B cell (primary cell): ENCODE measurements at regions not wholly inside any gene's neighbourhood (a gene's known extent, or its start where the extent isn't known, plus 50 kb on each side); places are given as distances from the start of the nearest gene placed in this dataset.

Experiments used
- ATAC-seq: fragments of 200-7000 bp; cut with Tn5 transposase; one replicate; pipeline ENCODE4 v1.10.0; 2021; ENCODE audit warnings: low read depth, mild to moderate bottlenecking, moderate number of reproducible peaks, moderate library complexity
- CTCF ChIA-PET: fragments of 350-600 bp; sonication (Branson Sonifier 250); formaldehyde crosslinking; loops from one replicate; lab custom pipeline; 2021; ENCODE audit warnings: antibody characterized with exemption, inconsistent platforms; lab: Charles Lee
- POLR2A ChIA-PET: fragments of 350-600 bp; sonication (Branson Sonifier 250); formaldehyde crosslinking; loops from one replicate; lab custom pipeline; 2021; ENCODE audit warnings: antibody characterized with exemption; lab: Charles Lee
- DNase-seq: peaks from one replicate; pipeline ENCODE4 v3.0.0; 2013
- H2AFZ ChIP-seq: 2 replicates; pipeline ENCODE4 v1.6.1; 2012; ENCODE audit warnings: mild to moderate bottlenecking, low read depth, low read length; ENCODE audit not compliant: insufficient read depth, poor library complexity, severe bottlenecking
- H3K27ac ChIP-seq, 2 donors: 1 replicate in 1 of 2; 2 replicates in 1 of 2; pipeline ENCODE4 v1.5.1; 2012 to 2013; ENCODE audit warnings: low read length in 2 of 2, mild to moderate bottlenecking in 2 of 2, moderate library complexity in 1 of 2
- H3K27me3 ChIP-seq, 4 experiments: fragments of 200-600 bp in 1 of 4; sonication (generic) in 1 of 4; replicated peaks in 1 of 4; 1 replicate in 2 of 4; 2 replicates in 2 of 4; pipeline versions ENCODE4 v1.6.1 to v1.7.0; 2013 to 2016; ENCODE audit warnings: low read length in 3 of 4, mild to moderate bottlenecking in 2 of 4, mixed read lengths in 1 of 4, moderate library complexity in 1 of 4; ENCODE audit not compliant: insufficient read depth in 4 of 4, control insufficient read depth in 3 of 4; ENCODE audit errors: control extremely low read depth in 1 of 4
- H3K36me3 ChIP-seq, 2 experiments: replicated peaks in 1 of 2; 1 replicate in 1 of 2; 2 replicates in 1 of 2; pipeline versions ENCODE4 v1.6.1 to v1.7.1; 2013; ENCODE audit warnings: low read length in 1 of 2; ENCODE audit not compliant: insufficient read depth in 2 of 2, control insufficient read depth in 1 of 2; ENCODE audit errors: control extremely low read depth in 1 of 2, extremely low read depth in 1 of 2
- H3K4me1 ChIP-seq, 2 donors: fragments of 200-600 bp in 1 of 2; sonication (generic) in 1 of 2; 1 replicate in 1 of 2; 2 replicates in 1 of 2; pipeline versions ENCODE4 v1.5.1 to v1.6.1; 2013 to 2017; ENCODE audit warnings: low read length in 2 of 2; ENCODE audit not compliant: control insufficient read depth in 2 of 2, insufficient read depth in 2 of 2
- H3K4me2 ChIP-seq: replicated peaks from 2 replicates; pipeline ENCODE3; 2012; ENCODE audit warnings: mild to moderate bottlenecking, low read depth, low read length; ENCODE audit not compliant: poor library complexity, severe bottlenecking
- H3K4me3 ChIP-seq, 5 experiments: fragments of 200-600 bp in 1 of 5; sonication (generic) in 1 of 5; 1 replicate in 3 of 5; 2 replicates in 2 of 5; pipeline versions ENCODE4 v1.5.1 to v1.7.0; 2011 to 2016; ENCODE audit warnings: low read length in 4 of 5, mild to moderate bottlenecking in 4 of 5, low read depth in 2 of 5, control low read depth in 1 of 5, moderate library complexity in 1 of 5; ENCODE audit not compliant: insufficient read depth in 1 of 5; ENCODE audit errors: control extremely low read depth in 1 of 5, extremely low read depth in 1 of 5
- H3K79me2 ChIP-seq: fragments of 200-600 bp; sonication (generic); one replicate; pipeline ENCODE4 v1.6.0; 2016; ENCODE audit warnings: low read length; ENCODE audit not compliant: control insufficient read depth, insufficient read depth
- H3K9ac ChIP-seq: fragments of 200-600 bp; sonication (generic); 2 replicates; pipeline ENCODE4 v1.6.1; 2017; ENCODE audit warnings: mild to moderate bottlenecking, low read length, moderate library complexity
- H3K9me3 ChIP-seq, 3 donors: one replicate each; pipeline versions ENCODE4 v1.6.1 to v1.7.1; 2013; ENCODE audit warnings: low read length in 2 of 3; ENCODE audit not compliant: control insufficient read depth in 2 of 3, insufficient read depth in 1 of 3; ENCODE audit errors: control extremely low read depth in 1 of 3
- H4K20me1 ChIP-seq: 2 replicates; pipeline ENCODE4 v1.6.0; 2012; ENCODE audit warnings: mild to moderate bottlenecking, low read length; ENCODE audit not compliant: insufficient read depth, control insufficient read depth, poor library complexity, severe bottlenecking
- H3K27ac Mint-ChIP-seq: one replicate; pipeline ENCODE4 v1.8.0; 2021; ENCODE audit warnings: mixed read lengths
- H3K27me3 Mint-ChIP-seq: one replicate; pipeline ENCODE4 v1.8.0; 2021; ENCODE audit warnings: mixed read lengths
- H3K4me1 Mint-ChIP-seq: one replicate; pipeline ENCODE4 v1.8.0; 2021; ENCODE audit warnings: mixed read lengths
- H3K4me3 Mint-ChIP-seq: one replicate; pipeline ENCODE4 v1.8.0; 2021; ENCODE audit warnings: mixed read lengths
- H3K9me3 Mint-ChIP-seq: one replicate; pipeline ENCODE4 v1.8.0; 2022; ENCODE audit warnings: mixed read lengths; ENCODE audit not compliant: insufficient read depth
- EZH2 ChIP-seq: IDR thresholded peaks from 2 replicates; pipeline ENCODE4 v1.6.1; 2012; ENCODE audit warnings: borderline replicate concordance, low read depth, mild to moderate bottlenecking, moderate library complexity, low read length; ENCODE audit not compliant: insufficient read depth, poor library complexity, severe bottlenecking
- WGBS: methylation state at CpG from one replicate; pipeline ENCODE4 v1.1.5; 2013; ENCODE audit warnings: missing lambda C conversion rate; ENCODE audit not compliant: insufficient coverage; 5-methylcytosine and 5-hydroxymethylcytosine counted together
- intact Hi-C: fragments of 100-400 bp; cut with micrococcal nuclease; formaldehyde crosslinking; loops from one replicate; pipeline ENCODE4 v1.10.0; 2022
- TF ChIP-seq, protein P1 (sequence below): fragments of 200-600 bp; IDR thresholded peaks from one replicate; pipeline ENCODE4 v1.8.0; 2022; ENCODE audit warnings: antibody characterized with exemption, mild to moderate bottlenecking

DNA sequence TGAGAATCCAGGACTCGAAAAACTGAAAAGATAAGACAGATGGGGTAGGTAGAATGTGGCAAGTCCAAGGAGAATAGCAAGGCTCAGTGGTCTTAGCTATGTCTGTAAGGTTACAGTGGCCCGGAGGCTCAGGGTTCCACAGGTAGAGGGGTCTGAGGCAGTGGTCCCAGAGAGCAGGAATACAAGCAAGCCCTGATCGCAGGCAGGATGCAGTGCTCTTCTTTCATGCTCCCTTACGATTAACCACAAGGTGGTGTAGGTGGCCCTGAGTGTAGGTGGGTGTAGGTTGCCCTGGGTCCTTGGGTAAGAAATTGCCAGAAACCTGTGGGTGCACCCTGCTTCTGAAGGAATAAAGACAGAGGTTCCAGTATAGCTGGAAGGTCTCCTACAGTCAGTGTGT, 99.1 kb upstream of the RAB3GAP2 start:
- CTCF ChIA-PET, result no interaction called here
- no peak overlapping the region for H2AFZ ChIP-seq
- no peaks in the 10 kb centered on the region for H3K9me3 ChIP-seq
- DNase-seq (no peak), ATAC-seq (no peak)
- H3K4me1 Mint-ChIP-seq, result no peaks in the 10 kb centered on the region
- peaks cover 10% of the 10 kb centered on the region for H3K27me3 Mint-ChIP-seq
- peaks cover 11% of the 10 kb centered on the region for H3K9me3 Mint-ChIP-seq
- POLR2A ChIA-PET, result no interaction called here
- TF ChIP-seq EZH2, result no peak
- TF ChIP-seq, protein P1, sequence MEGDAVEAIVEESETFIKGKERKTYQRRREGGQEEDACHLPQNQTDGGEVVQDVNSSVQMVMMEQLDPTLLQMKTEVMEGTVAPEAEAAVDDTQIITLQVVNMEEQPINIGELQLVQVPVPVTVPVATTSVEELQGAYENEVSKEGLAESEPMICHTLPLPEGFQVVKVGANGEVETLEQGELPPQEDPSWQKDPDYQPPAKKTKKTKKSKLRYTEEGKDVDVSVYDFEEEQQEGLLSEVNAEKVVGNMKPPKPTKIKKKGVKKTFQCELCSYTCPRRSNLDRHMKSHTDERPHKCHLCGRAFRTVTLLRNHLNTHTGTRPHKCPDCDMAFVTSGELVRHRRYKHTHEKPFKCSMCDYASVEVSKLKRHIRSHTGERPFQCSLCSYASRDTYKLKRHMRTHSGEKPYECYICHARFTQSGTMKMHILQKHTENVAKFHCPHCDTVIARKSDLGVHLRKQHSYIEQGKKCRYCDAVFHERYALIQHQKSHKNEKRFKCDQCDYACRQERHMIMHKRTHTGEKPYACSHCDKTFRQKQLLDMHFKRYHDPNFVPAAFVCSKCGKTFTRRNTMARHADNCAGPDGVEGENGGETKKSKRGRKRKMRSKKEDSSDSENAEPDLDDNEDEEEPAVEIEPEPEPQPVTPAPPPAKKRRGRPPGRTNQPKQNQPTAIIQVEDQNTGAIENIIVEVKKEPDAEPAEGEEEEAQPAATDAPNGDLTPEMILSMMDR, result no peak
- intact Hi-C loops, result no loop called here
- no peak overlapping the region for H3K27ac Mint-ChIP-seq
- WGBS, result 84% methylated on average over 4 of the region's 4 CpGs
- H3K4me3 ChIP-seq, result no peak overlapping the region
- H4K20me1 ChIP-seq, result no peaks in the 10 kb centered on the region
- no peak overlapping the region for H3K9ac ChIP-seq
- no peaks in the 10 kb centered on the region for H3K36me3 ChIP-seq
- no peaks in the 10 kb centered on the region for H3K79me2 ChIP-seq
- H3K27ac ChIP-seq, result no peak overlapping the region
- H3K4me1 ChIP-seq, result no peaks in the 10 kb centered on the region
- no peak overlapping the region for H3K4me3 Mint-ChIP-seq
- H3K4me2 ChIP-seq, result no peak overlapping the region
- H3K27me3 ChIP-seq, result no peaks in the 10 kb centered on the region

DNA sequence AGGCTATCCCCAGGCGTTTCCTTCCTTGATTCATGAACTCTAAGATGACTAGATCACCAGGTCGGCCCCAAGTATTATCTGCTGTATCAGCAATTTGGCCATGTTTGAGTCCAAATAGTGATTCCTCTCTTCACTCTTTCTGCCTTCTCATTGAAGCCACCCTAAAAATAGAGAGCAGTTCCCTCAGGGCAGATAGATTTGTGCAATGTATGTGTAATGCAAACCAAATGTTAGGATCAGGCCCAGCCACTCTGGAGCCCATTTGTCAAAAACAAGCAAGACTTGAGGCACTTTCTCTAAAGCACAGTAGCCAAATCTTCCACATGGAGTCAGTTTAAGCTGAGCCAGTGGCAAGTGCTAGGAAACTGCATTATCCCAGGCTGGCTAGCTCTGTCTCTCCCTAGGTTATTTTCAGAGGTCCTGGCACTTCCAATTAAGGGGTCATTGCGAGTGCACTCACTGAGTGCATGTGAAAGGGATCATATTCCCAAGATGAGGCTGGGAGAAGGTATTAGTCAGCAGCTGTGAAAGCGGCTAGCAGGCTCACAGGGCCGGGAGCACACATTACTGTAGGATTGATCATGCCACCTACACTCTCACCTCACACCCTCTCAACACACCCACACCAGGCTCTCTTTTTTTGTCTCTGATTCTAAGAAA, 97.9 kb upstream of the RAB3GAP2 start:
- Histone ChIP-seq H3K9ac (no peak overlapping the region), H3K9me3 (no peaks in the 10 kb centered on the region), H3K4me3 (no peak overlapping the region), H4K20me1 (no peaks in the 10 kb centered on the region), H3K4me1 (no peaks in the 10 kb centered on the region), H3K27ac (no peak overlapping the region), H3K36me3 (no peaks in the 10 kb centered on the region), H3K27me3 (no peaks in the 10 kb centered on the region), H3K4me2 (no peak overlapping the region), H2AFZ (no peak overlapping the region), H3K79me2 (no peaks in the 10 kb centered on the region)
- intact Hi-C loops, result no loop called here
- TF ChIP-seq, protein P1, result no peak
- TF ChIP-seq EZH2, result no peak
- no peak overlapping the region for H3K4me3 Mint-ChIP-seq
- peaks cover 12% of the 10 kb centered on the region for H3K27me3 Mint-ChIP-seq
- ChIA-PET POLR2A (no interaction called here), CTCF (interaction anchor here (1.2 kb wide), 1 partner anchor 14 kb away, joined by 3 read pairs; no protein-coding TSS in a partner anchor)
- no peak overlapping the region for H3K27ac Mint-ChIP-seq
- DNase-seq, result no peak
- 59% methylated on average over 3 of the region's 5 CpGs for WGBS
- H3K9me3 Mint-ChIP-seq, result peaks cover 8% of the 10 kb centered on the region
- no peak for ATAC-seq
- H3K4me1 Mint-ChIP-seq, result no peaks in the 10 kb centered on the region
